GM18907 (cell line): ENCODE measurements at regions not wholly inside any gene's neighbourhood (a gene's known extent, or its start where the extent isn't known, plus 50 kb on each side); places are given as distances from the start of the nearest gene placed in this dataset.

Source experiments
- ATAC-seq: cut with Tn5 transposase; IDR thresholded peaks from one replicate; pipeline ENCODE4 v1.9.1; 2021; ENCODE audit warnings: mild to moderate bottlenecking, moderate library complexity; ENCODE audit not compliant: unreplicated experiment

DNA sequence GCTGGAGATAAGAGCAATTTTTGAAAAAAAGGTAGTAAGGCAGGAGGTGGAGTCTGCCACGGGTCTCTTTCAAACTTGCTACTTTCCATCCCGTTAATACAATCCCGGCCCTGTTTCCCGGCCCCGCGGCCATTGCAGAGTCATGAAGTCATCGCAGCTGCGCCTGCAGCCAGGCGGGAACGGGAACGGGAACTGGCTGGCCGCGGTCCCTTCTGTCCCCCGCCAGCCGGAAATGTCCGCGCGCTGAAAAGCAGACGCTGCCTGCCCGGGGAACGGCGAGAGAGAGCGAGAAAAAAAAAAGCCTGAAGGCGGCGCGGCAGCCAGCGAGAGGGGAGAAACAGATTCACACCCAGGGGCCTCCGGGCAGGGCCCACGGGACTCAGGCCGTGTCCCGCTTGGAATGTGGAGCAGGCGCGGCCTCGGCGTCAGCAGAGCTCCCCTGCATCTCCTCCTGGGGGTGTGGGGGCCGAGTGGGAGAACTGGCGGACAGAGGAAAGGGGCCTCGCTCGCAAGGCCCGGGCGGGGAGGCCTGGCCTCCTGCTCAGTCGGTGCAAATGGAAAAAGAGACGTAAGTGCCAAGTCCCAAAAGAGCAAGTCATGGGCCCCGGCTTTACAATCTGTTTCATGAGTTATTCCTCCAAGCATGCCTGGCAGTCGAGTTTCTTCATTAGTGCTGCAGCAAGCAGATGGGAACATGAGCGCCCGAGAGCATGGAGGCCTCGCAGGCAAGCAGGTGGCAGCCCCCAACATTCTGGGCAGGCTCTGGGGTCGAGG is 201.2 kb upstream of the GAS1 start:
- no peak for ATAC-seq

DNA sequence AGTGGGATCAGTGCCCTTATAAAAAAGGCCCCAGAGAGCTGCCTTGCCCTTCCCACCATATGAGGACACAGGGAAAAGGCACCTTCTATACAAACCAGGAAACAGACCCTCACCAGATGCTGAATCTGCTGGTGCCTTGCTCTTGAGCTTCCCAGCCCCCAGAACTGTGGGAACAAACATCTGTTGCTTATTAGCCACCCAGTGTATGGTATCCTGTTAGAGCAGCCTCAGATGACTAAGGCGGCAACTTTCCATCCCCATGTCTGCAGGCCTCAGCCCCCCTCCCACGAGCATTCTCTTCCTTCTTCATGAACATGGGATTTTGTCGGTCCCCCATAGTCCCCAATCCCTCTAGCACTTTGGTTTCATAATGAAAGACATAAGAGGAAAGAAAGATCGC is 202.5 kb upstream of the GAS1 start:
- ATAC-seq, result no peak

DNA sequence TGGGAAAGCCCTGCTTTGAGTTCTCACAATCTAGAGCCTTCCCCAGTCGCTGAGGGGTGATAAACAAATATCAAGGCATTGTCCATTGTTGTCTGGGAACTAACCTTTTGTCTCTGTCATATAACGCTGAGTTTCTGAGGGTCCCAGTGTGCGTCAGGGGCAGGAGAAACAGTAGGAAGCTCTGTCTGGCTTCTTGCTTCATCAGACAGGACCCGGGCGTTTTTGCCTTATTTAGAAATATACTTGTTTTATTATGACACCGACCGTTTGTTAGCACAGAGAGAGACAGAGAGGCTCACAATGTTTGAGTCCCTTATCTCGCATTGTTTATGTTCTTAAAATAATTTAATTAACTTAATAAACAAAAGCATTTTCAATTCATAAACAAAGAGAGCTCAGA is 204.9 kb upstream of the GAS1 start:
- no peak for ATAC-seq

DNA sequence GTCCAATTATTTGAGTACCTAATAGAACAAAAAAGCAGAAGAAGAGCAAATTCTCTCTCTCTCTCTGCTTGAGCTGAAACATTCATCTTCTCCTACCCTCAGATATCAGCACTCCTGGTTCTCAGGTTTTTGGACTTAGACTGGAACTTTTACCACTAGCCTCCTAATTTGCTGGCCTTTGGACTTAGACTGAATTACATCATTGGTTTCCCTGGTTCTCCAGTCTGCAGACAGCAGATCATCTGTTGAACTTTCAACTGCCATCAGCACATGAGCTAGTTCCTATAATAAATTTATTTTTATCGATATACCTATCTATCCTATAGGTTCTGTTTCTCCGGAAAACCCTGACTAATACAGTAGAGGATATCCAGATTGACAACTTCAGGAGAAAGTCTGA is 208.9 kb upstream of the GAS1 start:
- no peak for ATAC-seq

DNA sequence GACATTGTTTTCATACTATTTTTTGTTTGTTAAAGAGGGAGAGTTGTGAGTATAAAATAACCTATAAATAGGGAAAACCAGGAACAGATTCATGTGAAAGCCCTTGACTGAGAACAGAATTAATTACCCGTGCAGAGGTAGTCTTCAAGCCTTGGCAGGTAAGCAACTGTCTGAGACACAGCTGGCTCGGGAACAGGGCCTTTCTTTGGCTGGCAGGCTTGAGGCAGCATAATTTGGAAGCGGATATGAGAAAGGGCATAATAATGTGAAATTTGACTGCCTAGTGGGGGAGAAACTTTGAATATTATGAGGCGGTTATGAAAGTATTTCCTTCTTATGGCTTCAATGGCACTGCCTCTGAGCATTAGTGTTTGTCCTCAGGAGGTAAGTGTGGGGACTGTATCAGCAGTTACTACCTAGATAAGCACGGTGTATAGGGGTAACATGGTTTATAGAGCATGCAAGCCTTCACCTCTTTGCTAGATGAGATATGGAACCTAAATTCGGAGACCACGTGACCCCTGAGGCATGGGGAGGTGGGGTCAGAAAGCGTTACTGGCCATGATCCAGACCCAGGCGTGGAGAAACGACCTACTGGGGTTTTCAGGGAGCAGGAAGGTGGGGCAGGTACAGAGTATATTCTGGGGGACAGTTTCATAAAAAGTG is 210.2 kb upstream of the GAS1 start:
- no peak for ATAC-seq

DNA sequence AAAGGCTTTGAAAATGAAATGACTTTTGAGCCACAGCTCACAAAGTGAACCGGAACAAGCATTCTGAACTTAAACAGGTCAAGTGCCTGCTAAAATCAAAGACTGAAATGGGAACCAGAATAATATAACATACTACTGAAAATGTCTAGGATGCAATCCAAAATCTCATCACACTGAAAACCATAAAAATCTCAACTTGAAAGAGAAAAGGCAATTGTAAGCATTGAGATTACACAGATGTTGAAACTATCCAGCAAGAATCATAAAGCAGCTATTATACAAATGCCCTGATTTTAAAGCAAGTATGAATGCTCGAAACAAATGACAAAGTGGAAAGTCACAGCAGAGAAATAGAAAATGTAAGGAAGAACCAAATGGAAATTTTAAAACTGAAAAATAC is 211.5 kb upstream of the GAS1 start:
- no peak for ATAC-seq

DNA sequence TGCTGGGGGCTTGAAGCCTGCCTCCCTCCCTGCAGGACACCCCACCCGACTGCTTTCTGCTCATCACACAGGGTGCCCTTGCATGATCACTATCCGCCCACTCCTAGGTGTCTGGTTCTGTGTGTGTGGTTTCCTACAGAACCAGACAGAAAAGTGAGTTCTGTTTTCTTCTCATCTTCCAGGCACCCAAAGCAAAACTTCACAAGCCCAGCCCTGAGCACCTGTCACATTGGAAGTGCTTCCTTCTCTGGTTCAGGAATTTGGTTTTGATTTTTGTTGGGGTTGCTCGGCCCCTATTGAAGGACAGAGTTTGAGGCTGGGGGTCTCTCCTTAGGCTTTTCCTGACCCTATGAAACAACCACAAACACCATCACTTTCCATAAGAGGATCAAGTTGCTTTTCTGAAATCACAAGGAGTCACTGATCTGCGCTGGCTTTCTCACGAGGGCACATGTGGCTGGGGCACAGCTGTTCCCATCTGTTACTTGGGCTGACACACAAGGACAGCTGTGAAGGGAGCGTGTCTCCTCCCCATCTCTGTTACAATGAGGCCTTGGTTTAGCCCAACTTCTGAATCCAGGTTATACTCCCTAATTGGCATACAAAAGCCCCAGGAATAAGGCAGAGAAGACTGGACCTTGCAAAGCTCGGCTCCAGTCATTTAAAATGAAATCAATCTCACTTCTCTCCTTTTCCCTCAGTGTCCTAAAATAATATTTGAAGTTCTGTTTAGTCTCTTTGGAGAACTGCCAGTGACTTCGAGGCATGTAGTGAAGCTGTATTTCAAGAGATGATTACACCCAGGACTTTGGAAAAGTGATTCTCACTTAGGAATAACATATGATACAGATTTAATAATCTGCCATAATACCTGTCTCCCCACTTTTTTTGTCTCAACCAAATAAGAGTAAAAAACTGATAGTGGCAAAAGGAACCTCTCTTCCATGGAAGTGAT is 213.1 kb upstream of the GAS1 start:
- ATAC-seq, result no peak

DNA sequence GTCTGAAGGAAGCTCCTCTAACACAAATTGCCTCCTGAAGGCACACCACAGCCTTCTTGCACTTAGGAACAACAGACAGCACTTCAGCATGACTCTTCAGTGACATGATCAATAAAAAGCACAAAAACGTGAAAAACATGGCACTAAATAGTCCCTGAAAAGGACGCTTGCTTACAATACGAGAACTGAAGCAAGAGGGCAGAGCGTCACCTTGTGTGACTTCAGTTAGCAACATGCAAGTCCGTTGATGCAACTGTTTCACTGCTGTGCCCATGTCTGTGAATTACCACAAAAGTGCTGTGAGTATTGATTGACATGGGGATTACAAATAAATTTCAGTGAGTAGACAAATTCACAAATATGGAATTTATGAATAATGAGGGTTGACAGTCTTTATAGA is 219.9 kb upstream of the GAS1 start:
- no peak for ATAC-seq

DNA sequence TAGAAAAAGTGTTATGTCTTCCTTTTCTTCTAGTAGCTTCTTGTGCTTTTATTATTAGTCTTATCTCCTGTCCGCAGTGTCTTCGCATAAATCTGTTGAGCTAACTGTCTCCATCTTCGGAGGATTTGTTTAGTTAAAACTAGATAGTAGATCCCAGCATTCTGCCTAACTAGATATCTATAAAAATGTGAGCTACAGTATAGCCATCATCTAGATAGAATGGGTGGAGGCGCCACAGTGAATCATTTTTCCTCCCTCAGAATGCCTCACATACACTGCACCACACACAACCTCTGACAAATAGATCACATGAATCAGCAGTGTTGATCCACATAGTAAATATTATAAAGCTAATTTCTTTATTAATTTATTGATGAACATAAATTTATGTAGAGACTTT is 220.3 kb upstream of the GAS1 start:
- ATAC-seq, result no peak

DNA sequence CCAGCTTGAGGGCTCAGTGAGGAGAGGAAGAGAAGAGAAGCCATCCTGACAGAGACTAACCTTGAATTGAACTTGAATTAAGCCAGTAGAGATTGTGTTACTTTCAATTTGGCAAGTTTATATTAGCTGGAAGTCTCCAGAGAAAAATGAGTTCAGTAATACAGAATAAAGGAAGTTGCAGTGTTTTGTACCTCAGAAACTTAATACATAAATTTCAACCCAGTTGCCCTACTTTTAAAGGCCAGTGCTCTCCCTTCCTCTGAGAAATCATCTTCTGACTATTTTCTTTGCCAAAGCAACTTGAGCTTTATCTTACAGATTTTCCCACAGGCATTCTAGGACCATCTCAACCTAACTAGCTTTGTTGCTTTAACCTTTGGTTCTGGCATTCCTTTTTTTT is 231.0 kb upstream of the GAS1 start:
- no peak for ATAC-seq

DNA sequence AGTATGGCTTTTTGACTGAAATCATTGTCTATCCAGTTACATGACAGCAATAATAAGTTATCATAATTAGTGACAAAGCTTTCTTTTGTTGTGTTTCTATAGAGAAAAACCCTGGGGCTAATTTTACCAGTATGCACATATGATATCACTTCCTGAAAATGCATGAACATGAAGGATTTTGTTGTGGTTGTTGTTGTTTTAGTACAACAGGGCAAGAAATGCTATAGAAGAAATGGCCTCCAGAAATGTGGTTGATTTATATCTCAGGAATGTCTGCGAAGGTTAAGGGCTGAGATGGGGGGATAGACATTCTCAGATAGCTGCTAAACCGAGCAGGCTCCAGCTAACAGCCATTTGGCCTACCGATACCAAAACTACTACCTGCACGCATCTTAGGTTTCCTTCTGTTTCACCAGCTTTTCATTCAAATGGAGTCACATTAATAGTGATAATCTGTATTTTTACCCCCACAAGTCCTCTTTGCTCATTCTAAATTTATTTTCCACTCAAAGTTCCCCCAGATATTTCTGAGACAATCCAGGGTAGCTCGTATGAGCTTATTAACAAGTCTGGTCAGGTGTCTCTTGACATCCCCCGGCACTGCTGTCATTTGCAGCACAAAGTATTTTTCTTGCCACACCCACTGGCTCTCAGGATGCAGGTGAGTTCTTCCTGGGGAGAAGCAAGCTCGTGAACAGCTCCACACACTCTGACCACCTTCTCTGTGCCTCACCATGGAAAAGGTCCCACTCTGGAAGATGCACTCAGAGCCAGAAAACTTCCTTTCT is 232.4 kb upstream of the GAS1 start:
- no peak for ATAC-seq

DNA sequence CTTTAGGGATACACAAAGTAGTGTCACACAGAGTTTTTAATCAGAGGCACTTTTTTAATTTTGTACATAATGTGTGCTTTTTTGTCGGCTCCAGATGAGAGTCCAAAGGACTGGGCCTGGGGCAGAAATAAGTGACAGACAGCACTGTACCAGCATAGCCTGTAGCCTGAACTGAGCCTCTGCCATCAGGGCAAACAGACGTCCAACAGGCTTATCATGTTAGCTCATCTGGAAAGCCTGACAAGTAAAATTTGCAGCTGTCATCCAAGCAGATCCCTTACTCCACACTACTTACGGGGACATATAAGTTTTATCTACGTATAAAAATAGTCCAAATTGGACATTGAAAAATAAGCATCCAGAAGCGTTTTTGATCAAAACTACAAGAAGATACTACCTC is 233.1 kb upstream of the GAS1 start:
- ATAC-seq, result no peak

DNA sequence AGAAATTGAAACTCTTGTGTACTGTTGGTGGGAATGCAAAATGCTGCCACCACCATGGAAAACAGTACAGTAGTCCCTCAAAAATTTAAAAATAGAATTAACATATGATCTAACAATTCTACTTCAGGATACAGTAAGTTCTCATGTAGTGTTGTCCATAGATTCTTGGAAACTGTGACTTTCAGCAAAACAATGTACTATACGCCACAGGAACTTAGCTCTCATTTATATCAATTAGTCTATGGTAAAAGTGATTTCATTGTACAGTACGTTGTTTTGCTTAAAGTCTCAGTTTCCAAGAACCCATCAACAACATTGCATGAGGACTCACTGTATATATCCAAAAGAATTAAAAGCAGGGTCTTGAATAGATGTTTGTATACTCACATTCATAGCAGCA is 233.5 kb upstream of the GAS1 start:
- ATAC-seq, result no peak

DNA sequence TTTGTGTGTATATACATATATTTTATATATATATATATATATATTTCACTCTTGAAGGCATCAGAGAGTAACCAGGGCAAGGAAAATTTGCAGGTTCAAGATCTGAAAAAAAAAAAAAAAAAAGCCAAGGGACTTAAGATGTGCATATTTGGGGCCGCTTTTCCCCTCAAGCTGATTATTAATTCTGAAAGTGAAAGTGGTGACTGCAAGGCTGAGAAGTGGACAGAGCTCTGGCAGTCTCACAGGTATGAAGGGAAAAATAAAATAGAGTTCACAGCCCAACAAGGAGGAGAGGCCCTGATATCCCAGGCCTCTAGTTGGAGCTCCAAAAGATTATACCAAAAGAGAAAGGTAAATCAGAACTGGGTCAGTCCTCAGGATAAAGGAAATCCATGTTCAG is 234.4 kb upstream of the GAS1 start:
- ATAC-seq, result peak; percentile 85

DNA sequence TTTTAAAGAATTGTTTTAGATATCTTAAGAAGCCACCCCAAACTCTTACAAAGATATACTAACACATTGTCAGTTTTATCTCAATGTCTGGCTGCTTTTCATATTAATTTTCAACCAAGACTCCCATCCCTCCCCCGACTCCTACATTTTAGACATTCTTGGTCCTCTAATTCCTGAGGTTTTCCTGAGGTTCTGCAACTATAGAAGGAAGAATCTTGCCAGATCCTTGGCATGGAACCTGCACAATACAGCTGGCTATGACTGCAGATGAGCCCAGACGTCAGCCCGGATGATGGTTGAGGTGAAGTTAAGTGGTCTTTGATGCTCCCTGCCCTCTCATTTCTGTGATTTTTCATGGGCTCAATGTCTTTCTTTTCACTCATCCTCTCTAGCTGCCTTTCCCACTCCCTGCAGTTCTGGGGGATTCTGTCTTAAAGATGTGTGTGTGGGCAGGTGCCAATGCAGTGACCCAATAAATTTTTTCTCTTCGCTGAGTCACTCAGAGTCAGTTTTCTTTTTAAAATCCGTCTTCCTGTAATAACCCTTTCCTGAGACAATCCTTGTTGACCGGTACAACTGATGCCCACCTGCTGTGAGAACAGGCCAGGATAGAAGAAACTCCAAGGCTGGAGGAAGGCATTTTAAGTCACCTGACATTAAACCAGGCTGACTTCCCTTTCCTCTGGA is 237.8 kb upstream of the GAS1 start:
- no peak for ATAC-seq

DNA sequence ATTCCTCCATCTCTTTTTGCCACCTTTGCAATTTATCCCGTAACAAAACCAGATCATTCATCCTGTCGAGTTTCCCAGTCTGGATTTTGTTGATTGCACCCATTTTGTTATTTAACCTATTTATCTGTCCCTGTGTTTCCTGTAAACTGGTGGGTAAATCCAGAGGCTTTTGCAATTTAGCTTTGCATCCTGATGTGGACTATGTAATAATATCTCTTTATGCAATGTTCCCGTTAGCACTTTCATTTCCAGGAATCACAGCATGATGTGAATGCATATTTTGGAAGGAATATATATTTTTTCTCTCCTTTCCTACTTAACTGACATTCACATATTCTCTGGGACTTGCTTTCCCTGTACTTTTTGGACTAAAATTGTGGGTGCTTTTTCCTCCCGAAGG is 240.3 kb upstream of the GAS1 start:
- ATAC-seq, result no peak

DNA sequence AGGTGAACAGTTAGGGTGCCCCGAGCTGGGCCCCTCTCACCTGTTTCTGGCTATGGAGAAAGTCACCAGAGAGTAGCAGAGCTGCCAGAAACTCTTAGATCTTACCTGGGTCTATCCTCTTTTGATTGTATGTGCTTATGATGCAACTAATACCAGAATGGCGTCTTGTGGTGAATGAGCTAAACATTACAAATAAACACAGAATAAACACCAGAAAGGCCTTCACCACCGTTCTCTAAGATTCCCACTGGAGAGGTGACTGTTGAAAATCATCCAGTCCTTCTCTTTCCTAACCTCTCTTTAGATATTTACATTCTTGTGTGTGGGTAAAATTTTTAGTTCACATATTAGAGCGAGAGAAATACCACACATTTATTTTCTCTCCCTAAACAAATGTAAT is 241.7 kb upstream of the GAS1 start:
- no peak for ATAC-seq

DNA sequence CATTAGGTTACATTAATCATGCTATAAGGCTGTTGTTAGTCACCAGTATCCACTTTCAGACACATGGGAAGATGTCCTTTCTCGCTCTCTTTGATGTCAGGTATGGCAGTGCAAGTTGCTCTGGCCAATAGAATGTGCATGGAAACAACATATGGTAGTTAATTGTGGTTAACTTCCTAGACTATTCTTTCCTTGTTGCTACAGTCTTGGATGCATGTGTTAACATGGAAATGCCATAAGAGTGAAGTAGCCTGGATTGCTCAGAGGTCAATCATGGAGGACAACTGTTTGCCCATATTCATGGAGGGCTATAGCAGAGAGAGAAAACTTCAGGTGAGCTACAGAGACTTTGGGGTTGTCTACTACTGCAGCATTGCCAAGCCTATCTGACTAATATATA is 245.8 kb upstream of the GAS1 start:
- ATAC-seq, result no peak

DNA sequence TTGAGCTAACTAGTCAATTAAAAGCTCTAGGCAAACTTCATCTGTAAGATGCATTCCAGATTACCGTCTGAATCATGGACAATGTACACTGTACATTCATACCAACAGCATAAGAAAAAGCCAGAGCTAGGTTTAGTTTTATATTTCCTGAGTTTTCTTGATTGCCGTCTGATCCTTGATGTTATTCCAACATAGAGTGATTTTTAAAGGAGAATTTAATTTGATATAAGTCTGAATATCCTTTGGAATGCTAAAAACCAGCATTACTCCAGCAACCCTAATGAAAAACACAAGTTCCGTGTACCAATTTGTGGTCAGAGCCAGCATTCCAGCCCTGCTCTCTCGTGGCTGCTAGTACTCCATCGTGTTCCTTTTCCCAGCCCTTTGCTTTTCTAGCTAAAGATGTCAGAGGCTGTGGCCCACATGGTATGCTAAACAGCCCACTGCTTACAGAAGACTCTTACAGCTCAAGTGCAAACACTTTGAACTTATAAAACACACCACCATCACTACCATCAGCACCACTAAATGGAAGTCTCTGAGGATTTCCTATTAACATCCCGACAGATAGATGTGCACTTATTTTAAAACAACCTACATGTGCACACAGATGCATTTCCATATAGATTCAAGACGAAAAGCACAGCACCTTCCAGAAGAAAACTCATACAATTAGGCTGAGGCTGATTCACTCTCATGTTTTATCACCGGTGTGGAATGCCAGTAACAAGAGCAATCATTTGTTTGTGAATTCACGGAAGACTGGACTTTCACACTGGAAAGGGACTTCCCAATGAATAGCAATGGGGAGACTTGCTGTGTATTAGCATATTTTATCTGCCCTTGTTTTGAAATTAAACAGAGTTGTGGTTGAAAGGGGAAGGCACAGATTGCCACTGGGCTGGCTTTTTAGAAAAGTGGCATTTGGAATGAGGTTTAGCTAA is 246.9 kb upstream of the GAS1 start:
- ATAC-seq, result no peak
